ENCODE measurements at regions not wholly inside any gene's neighbourhood (a gene's known extent, or its start where the extent isn't known, plus 50 kb on each side); places are given as distances from the start of the nearest gene placed in this dataset.

- TF ChIP-seq CHD7 (IDR thresholded peaks at IDR 0.05; ENCODE audit: insufficient replicate concordance, low read length) (no peak), YY1 (IDR thresholded peaks at IDR 0.05; ENCODE audit: low read depth, low read length) (no peak), NRF1 (IDR thresholded peaks at IDR 0.05; ENCODE audit: low read depth, low read length) (no peak), TAF1 (IDR thresholded peaks at IDR 0.05; ENCODE audit: low read depth, low read length) (no peak), CEBPB (IDR thresholded peaks at IDR 0.05; ENCODE audit: low read depth, low read length) (no peak)
These were observed 274.5 kb downstream of the INHBA start (continued) for GRCh38 chr7:41428381-41428780.
